ENCODE measurements at regions not wholly inside any gene's neighbourhood (a gene's known extent, or its start where the extent isn't known, plus 50 kb on each side); places are given as distances from the start of the nearest gene placed in this dataset.

DNA sequence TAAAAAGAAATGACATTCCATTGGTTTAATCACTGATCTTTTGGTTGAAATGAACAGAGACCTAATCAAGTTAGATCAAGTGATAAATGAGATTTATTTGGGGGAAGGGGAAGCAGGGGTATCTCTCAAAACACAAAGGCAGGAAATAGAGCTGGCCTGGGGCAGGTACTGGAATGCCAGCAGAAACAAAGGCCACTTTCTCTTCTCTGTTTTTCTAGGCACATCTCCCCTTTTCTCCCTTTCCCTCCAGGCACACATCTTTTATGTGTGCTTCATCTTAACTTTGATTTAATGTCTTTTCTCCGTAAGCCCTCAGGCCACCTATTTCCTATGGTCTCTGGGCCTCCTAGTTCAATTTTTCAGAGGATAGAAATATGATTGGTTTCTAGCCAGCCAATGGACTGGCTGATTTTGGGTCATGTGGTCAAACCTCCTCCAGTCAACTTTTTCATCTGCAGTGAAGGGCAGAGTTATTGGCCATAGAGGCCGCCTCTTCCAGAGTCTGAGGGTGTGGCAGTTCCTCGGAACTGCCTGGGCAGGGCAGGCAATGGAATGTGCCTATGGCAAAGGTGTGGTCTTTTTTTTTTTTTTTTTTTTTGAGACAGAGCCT lies 58.9 kb upstream of the FAM136A start:
- DNase-seq = no peak
- H3K36me3 ChIP-seq = no peaks in the 10 kb centered on the region
- no peak overlapping the region for H3K4me3 ChIP-seq
- H3K27me3 ChIP-seq = no peaks in the 10 kb centered on the region
- H3K9me3 ChIP-seq = no peaks in the 10 kb centered on the region

- DNase-seq = no peak
- H3K9me3 ChIP-seq = no peaks in the 10 kb centered on the region
Measured at GRCh38 chr2:70357684-70358071, 55.8 kb upstream of the FAM136A start.

DNA sequence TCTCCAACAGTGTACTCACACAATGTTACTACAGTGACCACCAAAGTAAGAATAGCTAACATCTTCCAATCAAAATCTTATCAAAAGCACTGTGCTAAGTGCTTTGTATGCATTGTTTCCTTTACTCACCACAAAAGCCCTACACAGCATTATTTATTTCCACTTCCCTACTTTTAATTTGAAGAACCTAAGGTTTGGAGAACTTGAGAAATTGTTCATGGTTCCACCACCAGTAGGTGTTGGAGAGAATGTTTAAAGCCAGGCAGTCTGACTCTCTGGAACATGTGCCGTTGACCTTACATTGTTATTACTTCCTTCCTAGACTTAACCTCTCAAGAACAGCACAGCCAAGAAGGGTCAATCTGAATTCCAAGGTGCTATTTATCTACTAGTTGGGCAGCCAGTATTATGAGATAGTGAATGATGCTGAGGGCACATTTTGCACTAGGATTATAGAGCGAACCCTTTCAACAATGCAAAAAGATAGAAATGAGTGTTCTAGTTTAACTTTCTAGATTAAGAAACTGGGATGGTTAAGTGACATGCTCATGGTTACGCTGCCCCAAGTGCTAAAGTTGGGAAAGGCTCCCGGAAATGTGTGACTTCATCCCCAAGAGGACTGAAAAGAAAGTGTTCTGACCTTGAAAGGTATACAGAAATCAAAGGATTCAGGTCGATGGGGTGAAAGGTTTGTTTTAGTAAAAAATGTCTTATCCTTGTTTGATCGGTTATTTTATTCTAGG lies 55.2 kb upstream of the FAM136A start:
- DNase-seq = no peak
- Histone ChIP-seq H3K4me3 (no peak overlapping the region), H3K27me3 (no peaks in the 10 kb centered on the region), H3K36me3 (no peaks in the 10 kb centered on the region), H3K9me3 (no peaks in the 10 kb centered on the region)

More at GRCh38 chr2:70357684-70358071, 55.8 kb upstream of the FAM136A start:
- Histone ChIP-seq H3K4me3 (no peak overlapping the region), H3K27me3 (no peaks in the 10 kb centered on the region), H3K36me3 (no peaks in the 10 kb centered on the region)

DNA sequence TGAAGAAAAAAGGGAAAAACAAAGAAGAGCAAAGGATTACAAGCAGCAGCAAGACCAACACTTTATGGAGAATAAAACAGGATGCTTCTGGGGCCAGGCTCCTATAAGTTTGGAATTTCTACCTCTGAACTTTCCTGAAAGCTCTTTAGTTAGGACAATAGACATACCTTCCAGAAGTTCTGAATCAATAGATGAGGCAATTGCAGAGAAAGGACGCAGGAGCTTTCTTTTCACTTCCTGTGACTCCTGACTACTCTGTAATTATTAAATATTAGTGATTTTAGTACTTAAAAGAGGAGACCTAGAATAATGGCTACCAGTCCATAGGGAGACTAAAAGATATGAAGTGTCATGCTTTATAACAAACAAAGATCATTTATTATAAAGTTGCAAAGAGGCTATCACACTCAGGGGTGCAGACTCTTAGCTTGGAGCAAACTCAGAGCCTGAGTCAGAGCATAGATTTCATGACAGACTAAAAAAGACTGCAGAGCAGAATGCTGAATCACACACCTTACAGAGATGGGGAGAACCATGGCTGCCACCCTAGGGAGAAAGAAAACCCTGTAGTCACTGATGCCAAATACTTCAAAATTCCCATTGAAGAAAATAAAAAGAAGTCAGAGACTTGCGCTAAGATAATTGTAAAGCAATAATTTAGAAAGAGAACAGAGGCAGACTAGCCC lies 52.5 kb upstream of the FAM136A start:
- Histone ChIP-seq H3K36me3 (no peaks in the 10 kb centered on the region), H3K4me3 (no peak overlapping the region), H3K27me3 (peaks cover 2% of the 10 kb centered on the region), H3K9me3 (no peaks in the 10 kb centered on the region)
- DNase-seq = no peak
